ENCODE measurements at regions not wholly inside any gene's neighbourhood (a gene's known extent, or its start where the extent isn't known, plus 50 kb on each side); places are given as distances from the start of the nearest gene placed in this dataset.

- H3K4me3 ChIP-seq (replicated peaks; ENCODE audit: low read depth, low read length): no peak overlapping the region
- TF ChIP-seq CTCF (IDR thresholded peaks at IDR 0.05; ENCODE audit: low read depth, low read length, missing control alignments): no peak
- no peak for DNase-seq (ENCODE audit: extremely low read depth, low read depth)
Measured at GRCh38 chr2:236638707-236639106, 69.1 kb downstream of the ACKR3 start.

- no peak for DNase-seq (ENCODE audit: extremely low read depth, low read depth)
- no peak overlapping the region for H3K4me3 ChIP-seq (replicated peaks; ENCODE audit: low read depth, low read length)
- TF ChIP-seq CTCF (IDR thresholded peaks at IDR 0.05; ENCODE audit: low read depth, low read length, missing control alignments): no peak
Measured at GRCh38 chr2:236639461-236640235, 70.0 kb downstream of the ACKR3 start.

GRCh38 chr2:236641051-236641726, 71.6 kb downstream of the ACKR3 start:
- no peak for DNase-seq (ENCODE audit: extremely low read depth, low read depth)
- no peak overlapping the region for H3K4me3 ChIP-seq (replicated peaks; ENCODE audit: low read depth, low read length)
- TF ChIP-seq CTCF (IDR thresholded peaks at IDR 0.05; ENCODE audit: low read depth, low read length, missing control alignments): no peak

GRCh38 chr2:236642125-236642524, 72.5 kb downstream of the ACKR3 start:
- no peak for DNase-seq (ENCODE audit: extremely low read depth, low read depth)
- no peak for TF ChIP-seq CTCF (IDR thresholded peaks at IDR 0.05; ENCODE audit: low read depth, low read length, missing control alignments)
- no peak overlapping the region for H3K4me3 ChIP-seq (replicated peaks; ENCODE audit: low read depth, low read length)

- no peak for TF ChIP-seq CTCF (IDR thresholded peaks at IDR 0.05; ENCODE audit: low read depth, low read length, missing control alignments)
- peak; percentile 80 for DNase-seq (ENCODE audit: extremely low read depth, low read depth)
- no peak overlapping the region for H3K4me3 ChIP-seq (replicated peaks; ENCODE audit: low read depth, low read length)
Measured at GRCh38 chr2:236642584-236643291, 73.1 kb downstream of the ACKR3 start.

- DNase-seq (ENCODE audit: extremely low read depth, low read depth): no peak
- no peak overlapping the region for H3K4me3 ChIP-seq (replicated peaks; ENCODE audit: low read depth, low read length)
- no peak for TF ChIP-seq CTCF (IDR thresholded peaks at IDR 0.05; ENCODE audit: low read depth, low read length, missing control alignments)
Measured at GRCh38 chr2:236643480-236643879, 73.9 kb downstream of the ACKR3 start.
